H1 (cell line): ENCODE measurements at regions not wholly inside any gene's neighbourhood (a gene's known extent, or its start where the extent isn't known, plus 50 kb on each side); places are given as distances from the start of the nearest gene placed in this dataset.

Source experiments
- CTCF ChIA-PET: fragments of 300-600 bp; sonication (Branson Sonifier 250); formaldehyde crosslinking; loops from one replicate; lab custom pipeline; 2021; ENCODE audit not compliant: partially characterized antibody; lab: Charles Lee
- POLR2A ChIA-PET: fragments of 300-600 bp; sonication (Branson Sonifier 250); formaldehyde crosslinking; loops from one replicate; lab custom pipeline; 2021; ENCODE audit warnings: inconsistent platforms; ENCODE audit not compliant: partially characterized antibody; lab: Charles Lee
- DNase-seq, 2 experiments: peaks; one replicate each; pipeline versions ENCODE4 v3.0.0 to v3.0.0-alpha.2; 2010 to 2022; ENCODE audit warnings: low spot score in 2 of 2, low read depth in 1 of 2, mixed read lengths in 1 of 2
- FAIRE-seq: peaks from 2 replicates; lab custom pipeline; 2011; peaks lifted over from hg19 to GRCh38; lab: Jason Lieb, UNC
- H2AFZ ChIP-seq: 2 replicates; pipeline ENCODE4 v1.8.1; 2012; ENCODE audit warnings: low read length, inconsistent platforms
- H2AK5ac ChIP-seq: 2 replicates; pipeline ENCODE4 v1.6.1; 2013; ENCODE audit warnings: low read depth, low read length
- H2BK120ac ChIP-seq: replicated peaks from 2 replicates; pipeline ENCODE3; 2013; ENCODE audit warnings: low read depth, low read length, inconsistent platforms
- H2BK12ac ChIP-seq: 2 replicates; pipeline ENCODE4 v1.6.1; 2013; ENCODE audit warnings: low read depth, low read length
- H2BK15ac ChIP-seq: 2 replicates; pipeline ENCODE4 v1.6.1; 2013; ENCODE audit warnings: low read length
- H2BK20ac ChIP-seq: 2 replicates; pipeline ENCODE4 v1.6.1; 2013; ENCODE audit warnings: low read length
- H2BK5ac ChIP-seq: 2 replicates; pipeline ENCODE4 v1.6.1; 2013; ENCODE audit warnings: low read depth, low read length
- H3K14ac ChIP-seq: 2 replicates; pipeline ENCODE4 v1.6.1; 2013; ENCODE audit warnings: inconsistent platforms; ENCODE audit not compliant: insufficient read length
- H3K18ac ChIP-seq: 2 replicates; pipeline ENCODE4 v1.6.1; 2013; ENCODE audit warnings: low read length; ENCODE audit errors: extremely low read depth
- H3K23ac ChIP-seq: 2 replicates; pipeline ENCODE4 v1.6.1; 2013; ENCODE audit warnings: inconsistent platforms; ENCODE audit not compliant: insufficient read length
- H3K23me2 ChIP-seq: 2 replicates; pipeline ENCODE4 v1.6.1; 2013; ENCODE audit warnings: low read depth, low read length
- H3K27ac ChIP-seq: 2 replicates; pipeline ENCODE4 v1.6.1; 2011; ENCODE audit warnings: low read depth, low read length, inconsistent platforms
- H3K27me3 ChIP-seq, 4 experiments: replicated peaks in 1 of 4; 1 replicate in 1 of 4; 2 replicates in 3 of 4; pipeline versions ENCODE4 v1.6.1 to v1.8.1; 2011 to 2013; ENCODE audit warnings: low read length in 3 of 4, mild to moderate bottlenecking in 3 of 4, inconsistent platforms in 2 of 4, mixed read lengths in 2 of 4, moderate library complexity in 1 of 4; ENCODE audit not compliant: control insufficient read depth in 3 of 4, insufficient read depth in 3 of 4; ENCODE audit errors: extremely low read depth in 1 of 4
- H3K36me3 ChIP-seq, 4 experiments: 2 replicates each; pipeline versions ENCODE4 v1.6.1 to v1.8.1; 2011 to 2013; ENCODE audit warnings: mild to moderate bottlenecking in 4 of 4, low read length in 3 of 4, moderate library complexity in 2 of 4, control low read depth in 1 of 4, inconsistent platforms in 1 of 4; ENCODE audit not compliant: insufficient read depth in 4 of 4, control insufficient read depth in 2 of 4
- H3K4ac ChIP-seq: replicated peaks from 2 replicates; pipeline ENCODE3; 2013; ENCODE audit warnings: low read length, low read depth, mixed read lengths, inconsistent platforms; ENCODE audit not compliant: insufficient read length
- H3K4me1 ChIP-seq, 4 experiments: replicated peaks in 1 of 4; 1 replicate in 1 of 4; 2 replicates in 3 of 4; pipeline versions ENCODE4 v1.6.1 to v1.8.1; 2011 to 2013; ENCODE audit warnings: low read length in 3 of 4, inconsistent platforms in 2 of 4, mixed read lengths in 1 of 4; ENCODE audit not compliant: insufficient read depth in 4 of 4, control insufficient read depth in 3 of 4
- H3K4me2 ChIP-seq, 2 experiments: 2 replicates each; pipeline versions ENCODE4 v1.6.1 to v1.8.1; 2011 to 2013; ENCODE audit warnings: low read depth in 2 of 2, low read length in 2 of 2, control low read depth in 1 of 2, inconsistent platforms in 1 of 2, mild to moderate bottlenecking in 1 of 2; ENCODE audit not compliant: insufficient read depth in 1 of 2
- H3K4me3 ChIP-seq, 4 experiments: fragments of 200-600, 300-600 bp in 1 of 4; sonication (generic), shearing (Covaris generic), sonication (Bioruptor Twin) in 1 of 4; 2 replicates each; pipeline versions ENCODE4 v1.5.1 to v1.8.1; 2011 to 2016; ENCODE audit warnings: low read length in 4 of 4, low read depth in 3 of 4, control low read depth in 2 of 4, inconsistent platforms in 2 of 4, mild to moderate bottlenecking in 2 of 4, mixed read lengths in 1 of 4, moderate library complexity in 1 of 4; ENCODE audit not compliant: insufficient read depth in 2 of 4; ENCODE audit errors: extremely low read depth in 1 of 4
- H3K56ac ChIP-seq: replicated peaks from 2 replicates; pipeline ENCODE3; 2013; ENCODE audit warnings: low read depth, mild to moderate bottlenecking, mixed read lengths, low read length, inconsistent platforms; ENCODE audit not compliant: insufficient read length
- H3K79me1 ChIP-seq: 2 replicates; pipeline ENCODE4 v1.6.1; 2013; ENCODE audit warnings: low read depth, low read length, control low read depth
- H3K79me2 ChIP-seq, 2 experiments: 2 replicates each; pipeline versions ENCODE4 v1.6.1 to v1.8.1; 2012 to 2013; ENCODE audit warnings: low read length in 2 of 2, mild to moderate bottlenecking in 2 of 2, inconsistent platforms in 1 of 2; ENCODE audit not compliant: insufficient read depth in 2 of 2, control insufficient read depth in 1 of 2
- H3K9ac ChIP-seq, 4 experiments: replicated peaks in 1 of 4; 1 replicate in 1 of 4; 2 replicates in 3 of 4; pipeline versions ENCODE4 v1.6.1 to v1.8.1; 2011 to 2013; ENCODE audit warnings: low read depth in 3 of 4, low read length in 3 of 4, control low read depth in 2 of 4, mild to moderate bottlenecking in 2 of 4, moderate library complexity in 2 of 4, inconsistent platforms in 1 of 4; ENCODE audit errors: extremely low read depth in 1 of 4
- H3K9me3 ChIP-seq, 2 experiments: 2 replicates each; pipeline versions ENCODE4 v1.6.1 to v1.8.1; 2012 to 2013; ENCODE audit warnings: mild to moderate bottlenecking in 2 of 2, moderate library complexity in 2 of 2, control low read depth in 1 of 2, inconsistent platforms in 1 of 2, low read depth in 1 of 2, low read length in 1 of 2, mixed read lengths in 1 of 2; ENCODE audit not compliant: insufficient read depth in 2 of 2
- H4K20me1 ChIP-seq, 2 experiments: replicated peaks in 1 of 2; 2 replicates each; pipeline versions ENCODE3 to v1.8.1; 2011 to 2013; ENCODE audit warnings: inconsistent platforms in 2 of 2, low read length in 2 of 2, mild to moderate bottlenecking in 1 of 2; ENCODE audit not compliant: insufficient read depth in 2 of 2, control insufficient read depth in 1 of 2
- H4K5ac ChIP-seq: 2 replicates; pipeline ENCODE4 v1.6.1; 2013; ENCODE audit warnings: low read length, low read depth, mixed read lengths, inconsistent platforms; ENCODE audit not compliant: insufficient read length
- H4K8ac ChIP-seq: 2 replicates; pipeline ENCODE4 v1.8.0; 2013; ENCODE audit warnings: mild to moderate bottlenecking, moderate library complexity, low read length, inconsistent platforms; ENCODE audit not compliant: insufficient read depth; ENCODE audit errors: extremely low read depth
- H4K91ac ChIP-seq: replicated peaks from 2 replicates; pipeline ENCODE3; 2013; ENCODE audit warnings: low read length, mixed read lengths, inconsistent platforms; ENCODE audit not compliant: insufficient read length
- CHD2 ChIP-seq: IDR thresholded peaks from 2 replicates; pipeline ENCODE4 v1.6.1; 2012; ENCODE audit warnings: low read length, improper control_type of control experiment
- EZH2 ChIP-seq: fragments of 200-600 bp; sonication (generic); IDR thresholded peaks from 2 replicates; pipeline ENCODE4 v1.7.1; 2012; ENCODE audit warnings: low read depth, mild to moderate bottlenecking, moderate library complexity, low read length, inconsistent platforms; ENCODE audit not compliant: severe bottlenecking
- FOSL1 ChIP-seq: IDR thresholded peaks from 2 replicates; pipeline ENCODE4 v1.6.1; 2011; ENCODE audit warnings: mild to moderate bottlenecking, low read depth, low read length, moderate library complexity; ENCODE audit not compliant: insufficient read depth
- JUN ChIP-seq: IDR thresholded peaks from 2 replicates; pipeline ENCODE4 v1.6.1; 2011; ENCODE audit warnings: low read depth, mild to moderate bottlenecking, improper control_type of control experiment, low read length
- KDM1A ChIP-seq: fragments of 200-600, 300-600 bp; sonication (generic); IDR thresholded peaks from 2 replicates; pipeline ENCODE4 v1.7.1; 2016; ENCODE audit warnings: mild to moderate bottlenecking, low read length, borderline replicate concordance
- KDM5A ChIP-seq: fragments of 200-600 bp; IDR thresholded peaks from 2 replicates; pipeline ENCODE4 v1.7.1; 2012; ENCODE audit warnings: mild to moderate bottlenecking, low read length, inconsistent platforms, mixed read lengths
- POLR2A ChIP-seq, 2 experiments: IDR thresholded peaks; 1 replicate in 1 of 2; 2 replicates in 1 of 2; pipeline ENCODE4 v1.6.1; 2011; ENCODE audit warnings: low read depth in 2 of 2, low read length in 2 of 2, mild to moderate bottlenecking in 2 of 2; ENCODE audit errors: control extremely low read depth in 1 of 2
- POLR2AphosphoS5 ChIP-seq: IDR thresholded peaks from 2 replicates; pipeline ENCODE4 v1.6.1; 2011; ENCODE audit warnings: low read depth, low read length
- POU5F1 ChIP-seq: IDR thresholded peaks from 2 replicates; pipeline ENCODE4 v1.6.1; 2011; ENCODE audit warnings: low read depth, mild to moderate bottlenecking, low read length, moderate library complexity
- SIX5 ChIP-seq: IDR thresholded peaks from 2 replicates; pipeline ENCODE4 v1.6.1; 2011; ENCODE audit warnings: mild to moderate bottlenecking, low read depth, low read length
- TCF12 ChIP-seq: IDR thresholded peaks from 2 replicates; pipeline ENCODE4 v1.6.1; 2011; ENCODE audit warnings: low read depth, mild to moderate bottlenecking, low read length
- TEAD4 ChIP-seq: IDR thresholded peaks from 2 replicates; pipeline ENCODE4 v1.6.1; 2012; ENCODE audit warnings: low read depth, low read length, inconsistent platforms, mixed read lengths
- ZNF274 ChIP-seq: IDR thresholded peaks from 2 replicates; pipeline ENCODE4 v1.7.0; 2012; ENCODE audit warnings: low read length, borderline replicate concordance; ENCODE audit errors: extremely low read depth
- WGBS, 2 experiments: shearing (Covaris generic) in 1 of 2; methylation state at CpG; one replicate each; pipeline versions ENCODE4 v1.1.6 to v1.1.7; 2013 to 2015; ENCODE audit warnings: low lambda C conversion rate in 2 of 2, mixed read lengths in 2 of 2, inconsistent platforms in 1 of 2, low coverage in 1 of 2, missing lambda C conversion rate in 1 of 2; ENCODE audit not compliant: insufficient replicate concordance in 2 of 2, insufficient coverage in 1 of 2, insufficient read length in 1 of 2; ENCODE audit errors: extremely low coverage in 1 of 2, missing lambda C conversion rate in 1 of 2; 5-methylcytosine and 5-hydroxymethylcytosine counted together
- TF ChIP-seq, protein P1 (sequence below): IDR thresholded peaks from 2 replicates; pipeline ENCODE4 v1.6.1; 2011; ENCODE audit warnings: low read length, improper control_type of control experiment
- TF ChIP-seq, protein P2 (sequence below): IDR thresholded peaks from 2 replicates; pipeline ENCODE4 v1.6.1; 2012; ENCODE audit warnings: inconsistent platforms

DNA sequence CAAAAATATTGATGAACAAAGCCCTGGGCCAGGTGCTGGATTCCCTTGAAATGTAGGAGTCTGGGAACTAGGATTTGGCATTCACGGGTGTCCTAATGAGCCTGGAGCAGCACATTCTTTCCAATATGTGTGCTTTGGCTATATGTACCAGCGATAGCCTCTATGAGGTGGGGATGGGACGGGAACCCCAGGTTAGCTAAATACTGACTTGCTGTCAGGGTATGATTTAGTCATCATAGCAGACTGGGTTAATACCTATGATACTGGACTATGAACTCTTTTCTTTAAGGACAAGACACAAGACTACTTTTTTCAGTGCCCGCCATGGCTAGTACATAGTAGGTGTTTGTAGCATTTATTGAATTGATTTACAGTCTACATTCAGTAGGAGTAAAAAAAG is 152.7 kb downstream of the KCNRG start:
- H3K9ac ChIP-seq: no peak overlapping the region
- no peak overlapping the region for H3K4me2 ChIP-seq
- ChIA-PET CTCF (interaction anchor here (0.7 to 1.5 kb wide), 3 partner anchors 44 to 183 kb away, joined by 3 read pairs; no protein-coding TSS in a partner anchor), POLR2A (interaction anchor here (1.2 kb wide), 1 partner anchor 19 kb away, joined by 5 read pairs; no protein-coding TSS in a partner anchor)
- no peaks in the 10 kb centered on the region for H3K27me3 ChIP-seq
- no peak overlapping the region for H3K27ac ChIP-seq
- no peaks in the 10 kb centered on the region for H3K79me1 ChIP-seq
- no peak overlapping the region for H4K5ac ChIP-seq
- H4K20me1 ChIP-seq: no peaks in the 10 kb centered on the region
- no peak overlapping the region for H2BK20ac ChIP-seq
- H3K4me1 ChIP-seq: no peaks in the 10 kb centered on the region; a peak in 1 of 7 replicates
- H3K36me3 ChIP-seq: no peaks in the 10 kb centered on the region
- H3K4ac ChIP-seq: no peak overlapping the region
- H2BK12ac ChIP-seq: no peak overlapping the region
- no peaks in the 10 kb centered on the region for H3K79me2 ChIP-seq
- H2BK15ac ChIP-seq: no peak overlapping the region
- no peak overlapping the region for H3K4me3 ChIP-seq
- H3K9me3 ChIP-seq: no peaks in the 10 kb centered on the region
- no peak overlapping the region for H2BK5ac ChIP-seq
- H3K23me2 ChIP-seq: no peaks in the 10 kb centered on the region
- H3K56ac ChIP-seq: no peak overlapping the region
- H2AFZ ChIP-seq: no peak overlapping the region
- H4K91ac ChIP-seq: no peak overlapping the region
- H2AK5ac ChIP-seq: no peak overlapping the region
- H2BK120ac ChIP-seq: no peak overlapping the region
- no peak overlapping the region for H3K14ac ChIP-seq
- H3K18ac ChIP-seq: no peak overlapping the region
- no peak overlapping the region for H3K23ac ChIP-seq
- FAIRE-seq (no peak), DNase-seq (no peak)
- WGBS, 2 experiments: 96% methylated on average over 4 of the region's 4 CpGs; no CpG with 5 or more reads in 1 of the 2 experiments
- H4K8ac ChIP-seq: no peak overlapping the region
- TF ChIP-seq, protein P1, sequence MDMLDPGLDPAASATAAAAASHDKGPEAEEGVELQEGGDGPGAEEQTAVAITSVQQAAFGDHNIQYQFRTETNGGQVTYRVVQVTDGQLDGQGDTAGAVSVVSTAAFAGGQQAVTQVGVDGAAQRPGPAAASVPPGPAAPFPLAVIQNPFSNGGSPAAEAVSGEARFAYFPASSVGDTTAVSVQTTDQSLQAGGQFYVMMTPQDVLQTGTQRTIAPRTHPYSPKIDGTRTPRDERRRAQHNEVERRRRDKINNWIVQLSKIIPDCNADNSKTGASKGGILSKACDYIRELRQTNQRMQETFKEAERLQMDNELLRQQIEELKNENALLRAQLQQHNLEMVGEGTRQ: no peak
- TF ChIP-seq KDM1A: no peak
- TF ChIP-seq TCF12: no peak
- no peak for TF ChIP-seq ZNF274
- no peak for TF ChIP-seq CHD2
- no peak for TF ChIP-seq KDM5A
- TF ChIP-seq SIX5: no peak
- TF ChIP-seq POLR2A (IDR thresholded peaks at IDR 0.05; ENCODE audit: control extremely low read depth in 1 of 2, low read depth in 2 of 2, low read length in 2 of 2): no peak
- no peak for TF ChIP-seq JUN
- TF ChIP-seq, protein P2, sequence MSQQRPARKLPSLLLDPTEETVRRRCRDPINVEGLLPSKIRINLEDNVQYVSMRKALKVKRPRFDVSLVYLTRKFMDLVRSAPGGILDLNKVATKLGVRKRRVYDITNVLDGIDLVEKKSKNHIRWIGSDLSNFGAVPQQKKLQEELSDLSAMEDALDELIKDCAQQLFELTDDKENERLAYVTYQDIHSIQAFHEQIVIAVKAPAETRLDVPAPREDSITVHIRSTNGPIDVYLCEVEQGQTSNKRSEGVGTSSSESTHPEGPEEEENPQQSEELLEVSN: no peak
- no peak for TF ChIP-seq TEAD4
- TF ChIP-seq POU5F1: no peak
- TF ChIP-seq EZH2: no peak
- no peak for TF ChIP-seq FOSL1
- no peak for TF ChIP-seq POLR2AphosphoS5
